ENCODE measurements at regions not wholly inside any gene's neighbourhood (a gene's known extent, or its start where the extent isn't known, plus 50 kb on each side); places are given as distances from the start of the nearest gene placed in this dataset.

DNA sequence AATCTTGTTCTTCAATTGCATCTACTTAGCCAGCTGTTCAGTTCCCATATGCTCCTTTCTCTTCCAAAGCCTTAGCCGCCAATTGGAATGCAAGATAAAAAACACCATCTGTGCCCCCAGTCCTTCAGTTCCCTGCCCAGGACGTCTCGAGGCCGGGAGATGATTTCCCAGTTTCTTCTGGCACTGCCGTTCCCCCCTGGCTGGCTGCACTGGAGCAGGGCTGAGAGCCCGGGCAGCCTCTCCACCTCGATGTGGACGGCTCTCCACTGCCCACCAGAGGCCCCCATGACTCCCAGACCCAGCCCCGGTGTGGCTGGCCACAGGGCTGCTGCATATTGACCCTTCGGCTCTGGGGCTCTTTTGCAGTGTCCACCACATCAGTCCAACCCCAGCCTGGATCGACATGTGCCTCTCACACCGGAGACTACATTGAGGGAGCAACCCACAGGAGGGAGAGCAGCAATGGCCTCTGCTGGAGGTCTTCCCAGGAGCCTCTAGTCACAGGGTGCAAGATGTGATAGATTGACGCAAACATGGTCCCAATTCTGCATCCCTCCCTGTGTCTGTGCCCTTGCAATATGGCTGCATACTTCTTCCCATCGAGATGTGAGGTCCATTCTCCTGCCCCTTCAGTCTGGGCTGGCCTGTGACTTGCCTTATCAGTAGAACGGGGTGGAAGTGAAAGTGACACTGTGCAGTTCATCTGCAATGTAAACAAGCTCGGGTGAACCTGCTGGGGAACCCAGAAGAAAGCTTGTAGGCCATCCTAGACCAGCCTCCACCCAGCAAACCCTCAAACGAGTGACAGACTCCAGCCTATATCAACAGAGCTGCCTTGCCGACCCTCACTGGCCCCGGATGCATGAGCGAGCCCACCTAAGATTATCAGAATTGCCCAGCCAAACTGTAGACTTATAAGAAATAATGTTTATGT, 52.3 kb upstream of the PRR20G start:
- ChIA-PET POLR2A (no interaction called here), CTCF (no interaction called here)
- H3K27me3 Mint-ChIP-seq: peaks cover 30% of the 10 kb centered on the region
- no peaks in the 10 kb centered on the region for H3K36me3 Mint-ChIP-seq (ENCODE audit: low read depth)
- no peaks in the 10 kb centered on the region for H3K4me1 Mint-ChIP-seq
- TF ChIP-seq, protein P1, sequence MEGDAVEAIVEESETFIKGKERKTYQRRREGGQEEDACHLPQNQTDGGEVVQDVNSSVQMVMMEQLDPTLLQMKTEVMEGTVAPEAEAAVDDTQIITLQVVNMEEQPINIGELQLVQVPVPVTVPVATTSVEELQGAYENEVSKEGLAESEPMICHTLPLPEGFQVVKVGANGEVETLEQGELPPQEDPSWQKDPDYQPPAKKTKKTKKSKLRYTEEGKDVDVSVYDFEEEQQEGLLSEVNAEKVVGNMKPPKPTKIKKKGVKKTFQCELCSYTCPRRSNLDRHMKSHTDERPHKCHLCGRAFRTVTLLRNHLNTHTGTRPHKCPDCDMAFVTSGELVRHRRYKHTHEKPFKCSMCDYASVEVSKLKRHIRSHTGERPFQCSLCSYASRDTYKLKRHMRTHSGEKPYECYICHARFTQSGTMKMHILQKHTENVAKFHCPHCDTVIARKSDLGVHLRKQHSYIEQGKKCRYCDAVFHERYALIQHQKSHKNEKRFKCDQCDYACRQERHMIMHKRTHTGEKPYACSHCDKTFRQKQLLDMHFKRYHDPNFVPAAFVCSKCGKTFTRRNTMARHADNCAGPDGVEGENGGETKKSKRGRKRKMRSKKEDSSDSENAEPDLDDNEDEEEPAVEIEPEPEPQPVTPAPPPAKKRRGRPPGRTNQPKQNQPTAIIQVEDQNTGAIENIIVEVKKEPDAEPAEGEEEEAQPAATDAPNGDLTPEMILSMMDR (IDR thresholded peaks at IDR 0.05): no peak
- no peak overlapping the region for H3K27ac Mint-ChIP-seq
- ATAC-seq (ENCODE audit: low read depth) (no peak), DNase-seq (no peak)
- H3K9me3 Mint-ChIP-seq: peaks cover 7% of the 10 kb centered on the region
- intact Hi-C loops (cut with micrococcal nuclease): no loop called here
- no peak overlapping the region for H3K4me3 Mint-ChIP-seq

DNA sequence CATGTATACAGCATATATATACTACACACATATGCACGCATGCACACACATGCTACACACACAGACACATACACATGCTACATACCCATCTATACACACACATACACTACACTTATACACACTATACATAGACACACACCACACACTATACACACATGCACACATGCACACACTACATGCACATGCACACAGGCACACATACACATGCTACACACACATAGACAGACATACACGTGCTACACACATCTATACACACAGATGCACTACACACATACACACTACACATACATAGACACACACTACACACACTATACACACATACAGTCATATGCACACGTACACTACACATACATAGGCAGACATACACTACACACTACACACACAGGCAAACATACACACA, 51.2 kb upstream of the PRR20G start:
- POLR2A ChIA-PET: no interaction called here
- TF ChIP-seq, protein P1 (IDR thresholded peaks at IDR 0.05): no peak
- ATAC-seq (ENCODE audit: low read depth) (no peak), DNase-seq (no peak)
- Mint-ChIP-seq H3K27ac (no peak overlapping the region), H3K4me3 (no peak overlapping the region), H3K27me3 (peaks cover 33% of the 10 kb centered on the region), H3K9me3 (peaks cover 14% of the 10 kb centered on the region), H3K4me1 (no peaks in the 10 kb centered on the region), H3K36me3 (ENCODE audit: low read depth) (no peaks in the 10 kb centered on the region)
- intact Hi-C loops (cut with micrococcal nuclease): no loop called here
- CTCF ChIA-PET: no interaction called here

DNA sequence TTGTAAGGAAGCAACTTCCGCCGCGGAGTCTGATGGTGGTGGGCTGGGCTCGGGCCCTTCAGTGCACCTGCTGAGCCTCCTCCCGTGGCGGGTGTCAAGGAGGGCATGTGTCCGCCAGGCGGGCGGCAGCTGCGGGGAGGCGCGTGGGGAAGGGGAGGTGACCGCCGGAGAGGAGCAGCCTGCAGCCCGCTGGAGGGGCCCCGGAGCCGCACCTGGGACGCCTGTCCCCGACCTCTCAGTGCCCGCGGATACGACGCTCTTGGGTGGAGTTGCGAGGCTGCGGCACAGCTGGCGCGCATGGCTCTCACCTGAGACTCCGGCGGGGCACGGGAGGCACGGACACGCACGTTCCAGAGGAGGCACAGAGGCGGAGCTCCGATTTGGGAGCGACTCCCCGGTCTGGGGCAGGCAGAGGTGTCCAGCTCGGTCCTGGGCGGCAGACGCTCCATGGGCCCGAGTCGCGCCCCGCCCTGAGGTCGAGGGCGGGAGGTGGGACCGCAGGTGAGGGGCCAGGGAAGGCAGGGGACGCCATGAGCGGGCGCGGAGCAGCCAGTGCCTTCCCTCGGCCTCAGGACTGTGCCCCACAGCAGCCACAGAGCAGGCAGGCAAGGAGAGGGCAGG, 50.2 kb upstream of the PRR20G start:
- Mint-ChIP-seq H3K4me3 (no peak overlapping the region), H3K27me3 (peaks cover 33% of the 10 kb centered on the region), H3K36me3 (ENCODE audit: low read depth) (no peaks in the 10 kb centered on the region), H3K4me1 (no peaks in the 10 kb centered on the region), H3K27ac (no peak overlapping the region), H3K9me3 (peaks cover 15% of the 10 kb centered on the region)
- intact Hi-C loops (cut with micrococcal nuclease): no loop called here
- TF ChIP-seq, protein P1 (IDR thresholded peaks at IDR 0.05): no peak
- no peak for DNase-seq
- ATAC-seq (ENCODE audit: low read depth): no peak
- ChIA-PET POLR2A (no interaction called here), CTCF (no interaction called here)

Data from activated B cell treated with CpG ODN at 0.5 μM for 24 hours (primary cell).